H4 (cell line): ENCODE measurements at regions not wholly inside any gene's neighbourhood (a gene's known extent, or its start where the extent isn't known, plus 50 kb on each side); places are given as distances from the start of the nearest gene placed in this dataset.

Source experiments
- DNase-seq: peaks from one replicate; pipeline ENCODE4 v3.0.0-alpha.2; 2015; ENCODE audit warnings: low spot score

DNA sequence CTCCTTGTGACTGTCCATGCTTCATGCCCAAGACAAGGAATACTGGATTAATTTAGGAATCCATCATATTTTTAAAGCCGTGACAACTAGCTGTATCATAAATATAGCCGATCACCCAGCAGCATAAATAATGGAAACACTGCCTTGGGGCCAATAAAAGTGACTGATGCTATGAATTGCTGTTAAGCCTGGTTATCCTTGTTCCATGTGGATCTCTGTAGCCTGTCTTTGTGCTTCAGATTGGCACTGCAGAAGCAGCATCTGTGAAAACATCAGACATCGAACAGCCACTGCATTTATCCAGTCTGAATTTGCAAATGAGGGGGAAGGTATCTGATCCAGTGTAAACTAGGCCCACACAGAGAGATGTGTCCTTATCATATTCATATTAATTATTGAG, 1181.8 kb downstream of the SORCS1 start:
- no peak for DNase-seq

DNA sequence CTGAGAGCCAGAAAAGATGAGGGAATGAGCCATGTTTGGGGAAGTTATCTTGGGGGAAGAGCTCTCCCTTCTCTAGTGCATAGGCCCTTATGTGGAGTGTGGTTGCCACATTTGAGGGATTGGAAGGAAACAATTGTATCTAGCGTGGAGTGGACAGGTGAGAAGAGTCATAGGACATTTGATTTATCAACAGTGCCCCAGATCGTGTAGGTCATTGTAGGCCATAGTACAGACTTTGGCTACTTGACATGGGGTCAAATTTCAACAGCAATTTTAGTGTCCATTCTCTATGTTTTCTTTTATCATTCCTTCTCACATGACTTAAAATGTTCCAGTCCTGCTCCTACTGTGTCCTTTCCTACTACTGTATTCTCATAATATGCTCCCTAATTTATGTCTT, 1182.8 kb downstream of the SORCS1 start:
- DNase-seq, result no peak

DNA sequence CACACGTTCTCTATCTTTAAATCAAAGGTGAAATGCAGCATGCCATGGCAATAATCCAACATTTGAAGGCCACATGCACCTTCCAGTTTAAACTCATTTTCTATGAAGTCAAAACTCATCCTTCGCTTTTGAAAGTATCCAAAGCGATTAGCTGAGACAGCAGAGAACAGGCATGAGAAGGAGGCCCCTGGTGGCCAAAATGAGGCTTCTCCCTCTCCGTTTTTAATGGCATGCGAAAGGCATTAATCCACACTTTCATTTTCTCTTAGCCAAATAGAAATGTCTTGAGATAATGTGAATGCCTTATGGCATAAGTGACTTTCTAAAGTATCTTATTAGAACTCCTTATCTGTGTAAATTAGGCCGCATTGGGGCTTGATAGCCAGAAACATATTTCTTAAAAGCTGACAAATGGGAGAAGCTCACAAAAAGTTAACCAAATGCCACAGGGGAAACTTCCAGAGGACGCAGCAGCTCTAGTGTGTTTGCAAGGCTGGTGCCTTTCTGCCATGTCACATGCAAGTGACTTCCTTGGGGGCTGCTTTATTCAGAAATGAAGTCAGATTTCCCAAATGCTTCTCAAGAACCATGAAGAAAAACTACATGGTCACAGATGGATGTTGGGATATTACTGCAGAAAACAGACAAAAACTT, 1189.6 kb downstream of the SORCS1 start:
- peak; percentile 46 for DNase-seq

DNA sequence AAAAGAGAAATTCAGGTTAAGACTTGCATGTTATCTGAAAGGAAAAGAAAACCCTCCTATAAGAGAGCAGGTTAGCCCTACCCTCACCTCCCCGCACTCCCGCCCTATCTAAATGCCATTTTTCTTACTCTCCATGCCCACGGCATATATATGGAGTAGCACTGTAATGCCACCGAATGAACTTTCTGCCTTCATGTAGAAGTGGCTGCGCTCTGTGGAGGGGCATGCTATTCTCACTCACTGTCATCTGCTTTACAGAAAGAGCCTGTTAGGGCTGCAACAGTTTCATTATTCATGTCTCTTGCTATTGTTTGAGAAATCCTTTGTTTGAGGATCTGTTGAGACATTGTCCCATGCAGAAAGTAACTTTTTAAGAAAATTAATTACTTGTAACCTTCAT, 1190.6 kb downstream of the SORCS1 start:
- no peak for DNase-seq

DNA sequence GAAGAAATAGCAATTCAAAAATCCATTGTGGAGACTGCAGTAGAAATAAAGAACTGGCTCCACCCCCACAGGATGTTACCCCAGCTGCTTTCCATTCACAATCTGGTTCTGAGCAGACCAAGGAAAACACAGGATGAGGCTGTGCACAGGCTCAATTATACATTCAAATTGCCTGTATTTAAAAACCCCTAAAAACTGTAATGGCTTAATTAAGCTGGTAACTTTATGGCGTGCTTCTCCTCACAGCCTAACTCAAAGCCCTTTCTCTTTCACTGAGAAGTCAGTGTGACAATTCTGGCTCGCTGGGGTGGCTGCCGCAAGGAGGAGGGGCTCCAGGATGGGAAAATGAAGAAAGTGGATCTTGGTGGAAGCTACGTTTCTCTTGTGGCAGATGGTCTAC, 1191.1 kb downstream of the SORCS1 start:
- DNase-seq, result no peak

DNA sequence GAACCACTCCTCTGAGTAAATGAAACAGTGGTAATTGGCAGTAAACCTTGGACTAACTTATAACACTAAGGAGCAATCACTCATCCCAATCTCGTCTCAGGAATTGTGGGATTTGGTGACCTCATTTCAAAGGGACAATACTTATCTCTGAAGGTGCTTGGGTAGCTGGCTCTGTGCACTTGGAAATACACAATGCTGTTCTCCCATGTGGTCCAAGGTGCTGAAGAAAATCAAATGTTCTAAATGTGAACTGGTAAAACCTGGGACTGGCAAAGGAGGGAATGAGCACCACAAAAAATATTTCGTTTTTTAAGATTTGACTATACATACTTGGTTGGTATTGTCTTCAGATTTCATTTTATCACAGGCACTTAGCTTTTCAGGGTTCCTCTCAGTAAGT, 1193.0 kb downstream of the SORCS1 start:
- DNase-seq, result no peak

DNA sequence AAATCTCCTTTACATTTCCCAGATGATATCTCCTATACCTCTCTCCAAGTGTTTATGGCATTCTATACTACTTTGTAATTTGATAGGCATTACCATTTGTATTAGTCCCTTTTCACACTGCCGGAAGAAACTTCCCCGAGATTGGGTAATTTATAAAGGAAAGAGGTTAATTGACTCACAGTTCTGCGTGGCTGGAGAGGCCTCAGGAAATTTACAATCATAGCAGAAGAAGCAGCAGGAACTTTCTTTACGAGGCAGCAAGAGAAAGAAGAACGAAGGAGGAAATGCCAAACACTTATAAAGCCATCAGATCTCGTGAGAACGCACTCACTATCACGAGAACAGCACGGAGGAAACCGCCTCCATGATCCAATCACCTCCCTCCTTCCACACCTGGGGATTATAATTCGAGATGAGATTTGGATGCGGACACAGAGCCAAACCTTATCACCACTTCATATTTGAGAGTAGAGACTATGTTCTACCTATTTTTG, 1194.6 kb downstream of the SORCS1 start:
- DNase-seq, result peak; percentile 53

DNA sequence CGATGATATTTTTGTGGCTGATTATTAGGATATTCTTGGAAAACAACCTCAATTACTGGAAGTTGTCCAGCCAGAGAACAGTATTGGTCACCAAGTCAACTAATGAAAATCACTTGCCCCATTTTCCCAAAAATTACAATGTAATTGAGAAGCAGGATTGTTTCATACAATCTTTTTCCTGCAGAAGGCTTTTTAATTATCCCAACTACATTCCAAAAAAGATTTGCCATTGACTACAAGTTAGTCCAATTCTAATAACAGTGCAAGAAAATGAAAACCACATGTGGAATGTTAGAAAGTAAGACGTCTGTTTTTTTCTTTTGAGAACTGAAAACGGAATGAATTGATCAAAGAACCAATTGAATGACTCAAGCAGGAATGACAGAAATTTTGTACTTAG, 1195.8 kb downstream of the SORCS1 start:
- no peak for DNase-seq

DNA sequence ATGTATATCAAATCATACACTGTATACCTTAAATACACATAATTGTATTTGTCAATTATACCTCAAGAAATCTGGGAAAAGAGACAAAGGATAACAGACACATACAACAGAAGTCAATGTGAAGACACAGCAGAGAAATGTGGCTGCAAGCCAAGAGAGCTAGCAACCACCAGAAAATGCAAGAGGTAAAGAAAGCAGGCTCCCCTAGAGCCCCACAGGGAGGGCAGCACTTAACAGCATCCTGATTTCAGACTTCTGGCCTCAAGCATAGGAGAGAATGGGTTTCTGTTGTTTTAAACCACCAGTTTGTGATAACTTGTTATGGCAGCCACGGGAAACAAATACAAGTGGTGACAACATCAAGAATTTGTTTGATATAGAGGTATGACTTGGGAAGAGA, 1197.2 kb downstream of the SORCS1 start:
- DNase-seq, result no peak

DNA sequence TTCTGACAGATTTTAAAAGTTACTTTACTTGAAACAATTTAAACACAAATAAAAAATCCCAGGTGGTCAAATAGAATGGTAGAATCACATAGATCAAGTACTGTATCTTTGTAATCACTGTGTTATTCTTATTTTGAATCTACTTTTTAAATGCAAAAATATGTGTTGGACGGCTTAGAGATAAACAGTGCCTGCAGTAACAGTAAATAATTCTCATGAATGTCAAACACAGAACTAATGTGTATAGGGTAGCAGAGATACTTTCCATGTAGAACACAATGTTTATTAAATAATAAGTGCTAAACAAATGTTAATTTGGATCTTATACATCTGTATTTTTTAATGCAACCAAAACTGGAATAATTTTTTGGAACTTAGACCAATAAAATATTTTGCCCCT, 1199.4 kb downstream of the SORCS1 start:
- no peak for DNase-seq

DNA sequence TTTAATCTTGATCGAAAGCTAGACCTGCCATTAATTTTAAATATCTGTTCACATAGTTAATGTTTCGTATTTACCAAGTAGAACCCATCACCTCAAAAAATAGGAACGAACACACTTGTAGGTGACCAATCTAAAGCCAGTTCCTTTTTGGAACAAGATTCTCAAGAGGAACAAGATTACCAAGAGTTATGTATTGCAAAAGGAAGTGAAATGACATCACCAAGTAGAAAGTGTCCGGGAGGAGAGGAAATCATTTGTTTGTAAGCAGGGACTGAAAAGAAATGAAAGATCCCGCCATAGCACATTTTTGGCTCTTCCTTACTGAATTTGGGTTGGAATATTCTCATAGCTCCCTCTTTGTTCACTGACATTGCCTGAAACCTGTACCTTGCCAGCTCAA, 1200.5 kb downstream of the SORCS1 start:
- DNase-seq, result no peak

DNA sequence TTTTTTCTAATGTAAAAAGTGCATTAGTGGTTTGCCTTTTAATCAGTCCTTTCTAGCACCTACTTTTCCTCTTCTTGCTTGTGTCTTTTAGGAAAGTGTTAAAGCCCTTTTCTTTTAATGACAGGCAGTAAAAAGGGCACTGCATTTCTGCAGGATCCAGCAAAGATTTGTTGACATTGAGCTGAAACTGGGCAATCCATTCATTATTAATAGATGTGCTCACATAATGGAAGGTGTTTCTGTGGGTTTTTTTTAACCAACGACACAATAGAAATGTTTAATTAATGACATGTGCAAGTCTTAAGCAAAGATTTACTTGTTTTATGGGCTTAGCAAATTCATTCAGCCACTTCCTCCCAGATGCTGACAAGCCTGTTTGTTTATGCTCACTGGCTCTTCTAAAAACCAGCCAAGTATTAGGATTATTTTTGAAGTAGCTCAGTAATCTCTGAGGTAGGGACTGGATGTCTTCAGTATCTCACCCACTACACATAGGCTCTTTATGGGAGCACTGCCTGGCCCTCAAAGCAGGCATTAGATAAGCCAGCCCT, 1201.1 kb downstream of the SORCS1 start:
- DNase-seq, result no peak

DNA sequence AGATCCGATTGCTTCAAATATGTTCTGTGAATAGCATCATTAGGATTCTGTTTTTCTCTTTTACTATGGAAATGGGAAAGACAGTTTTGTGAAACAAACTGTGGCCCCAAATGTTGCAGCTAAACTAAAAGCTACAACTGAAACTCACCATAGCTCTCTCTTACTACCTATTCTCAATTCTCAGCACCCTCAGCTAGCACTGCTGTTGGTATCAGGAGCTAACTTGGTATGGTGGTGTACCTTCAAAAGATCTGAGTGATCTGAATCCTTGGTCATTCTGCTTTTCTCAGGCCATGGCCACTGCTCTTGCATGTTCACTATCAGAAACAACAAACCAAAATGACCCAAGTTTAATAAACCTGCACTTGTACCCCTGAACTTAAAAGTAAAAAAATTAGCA, 1208.0 kb downstream of the SORCS1 start:
- DNase-seq, result no peak

DNA sequence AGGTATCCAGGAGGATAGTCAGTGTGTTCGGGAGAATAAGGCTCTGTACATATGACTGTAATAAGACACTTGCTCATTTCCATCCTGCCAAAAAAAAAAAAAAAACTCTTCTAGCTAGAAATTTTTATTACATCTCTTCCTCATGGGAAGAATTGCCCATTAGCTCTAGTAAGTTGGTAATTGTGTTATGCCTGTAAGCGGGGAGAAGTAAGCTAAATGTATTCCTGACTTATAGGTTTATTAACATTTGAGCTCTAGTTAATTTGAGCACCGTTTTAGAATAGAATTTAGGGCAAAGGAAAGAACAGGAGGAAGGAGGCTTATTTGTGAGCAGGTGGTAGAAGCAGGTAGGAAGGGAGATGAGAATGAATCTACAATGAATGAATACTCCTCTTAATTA, 1210.6 kb downstream of the SORCS1 start:
- no peak for DNase-seq

DNA sequence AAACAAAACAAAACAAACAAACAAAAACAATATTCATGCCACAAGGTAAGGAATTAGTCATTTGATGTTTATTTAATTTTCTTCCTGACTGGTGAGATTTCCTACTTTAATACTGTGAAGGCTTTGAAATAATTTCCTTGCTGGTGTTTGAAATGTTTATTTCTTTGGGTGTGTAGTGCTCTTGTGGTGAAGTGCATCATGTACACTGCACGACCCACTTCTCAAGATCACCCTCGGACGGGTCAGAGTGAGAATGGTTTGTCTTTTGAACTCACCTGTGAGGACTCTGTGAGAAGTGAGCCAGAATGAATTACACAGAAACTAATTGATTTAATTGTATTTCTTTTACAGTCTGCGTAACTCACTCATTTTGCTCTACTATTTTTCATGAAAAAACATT, 1211.5 kb downstream of the SORCS1 start:
- no peak for DNase-seq

DNA sequence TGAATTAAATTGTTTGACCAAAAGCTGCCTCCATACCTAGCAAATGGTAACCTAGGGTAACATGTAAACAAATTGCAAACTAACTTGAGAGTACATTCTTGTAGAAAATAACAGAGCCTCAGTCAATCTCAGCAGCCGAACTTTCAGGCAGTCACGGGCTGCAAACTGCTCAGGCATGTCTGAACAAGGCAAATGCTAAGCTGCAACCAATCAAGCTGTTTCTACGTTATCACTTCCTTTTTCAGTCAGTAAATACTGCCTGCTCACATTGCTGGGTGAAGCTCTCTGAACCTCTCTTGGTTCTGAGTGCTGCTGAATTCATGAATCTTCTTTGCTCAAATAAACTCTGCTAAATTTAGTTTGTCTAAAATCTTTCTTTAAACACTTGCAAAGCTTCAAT, 1212.4 kb downstream of the SORCS1 start:
- DNase-seq, result peak; percentile 24

DNA sequence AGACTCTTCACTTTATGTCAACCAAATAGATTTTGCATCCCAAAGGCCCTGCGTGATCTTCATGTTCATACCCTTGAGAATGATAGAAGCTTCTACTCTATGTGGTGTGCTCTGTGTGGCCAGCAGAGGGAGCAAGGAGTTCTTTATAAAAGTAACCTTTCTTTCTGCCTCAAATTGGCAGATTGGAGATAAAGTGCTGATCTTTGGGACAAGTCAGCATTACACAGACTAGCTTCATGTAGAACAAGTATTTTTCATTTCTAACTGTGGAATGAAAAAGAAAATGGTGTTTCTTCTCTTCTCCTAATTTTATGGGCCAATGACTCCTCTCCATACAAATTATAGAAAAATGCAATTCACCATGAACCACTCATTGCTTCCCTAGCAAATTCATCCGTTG, 1214.1 kb downstream of the SORCS1 start:
- peak; percentile 41 for DNase-seq

DNA sequence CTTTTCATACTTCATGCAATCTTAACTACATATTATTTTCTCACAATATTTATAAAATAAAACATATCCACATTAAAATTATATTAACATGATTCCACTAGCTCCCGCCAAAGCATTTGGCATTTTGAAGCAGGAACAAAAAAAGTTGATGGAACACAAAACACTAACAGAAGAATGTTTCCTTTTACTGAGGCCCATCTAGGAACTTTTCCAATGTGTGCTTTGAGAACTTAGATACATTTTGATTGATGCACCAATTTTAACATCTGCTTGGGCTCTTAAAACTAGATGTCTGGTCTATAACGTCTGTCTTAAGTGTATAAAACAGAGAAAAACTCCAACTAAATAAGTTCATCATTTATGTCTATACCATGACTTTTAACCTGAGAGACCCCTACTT, 1214.8 kb downstream of the SORCS1 start:
- no peak for DNase-seq

DNA sequence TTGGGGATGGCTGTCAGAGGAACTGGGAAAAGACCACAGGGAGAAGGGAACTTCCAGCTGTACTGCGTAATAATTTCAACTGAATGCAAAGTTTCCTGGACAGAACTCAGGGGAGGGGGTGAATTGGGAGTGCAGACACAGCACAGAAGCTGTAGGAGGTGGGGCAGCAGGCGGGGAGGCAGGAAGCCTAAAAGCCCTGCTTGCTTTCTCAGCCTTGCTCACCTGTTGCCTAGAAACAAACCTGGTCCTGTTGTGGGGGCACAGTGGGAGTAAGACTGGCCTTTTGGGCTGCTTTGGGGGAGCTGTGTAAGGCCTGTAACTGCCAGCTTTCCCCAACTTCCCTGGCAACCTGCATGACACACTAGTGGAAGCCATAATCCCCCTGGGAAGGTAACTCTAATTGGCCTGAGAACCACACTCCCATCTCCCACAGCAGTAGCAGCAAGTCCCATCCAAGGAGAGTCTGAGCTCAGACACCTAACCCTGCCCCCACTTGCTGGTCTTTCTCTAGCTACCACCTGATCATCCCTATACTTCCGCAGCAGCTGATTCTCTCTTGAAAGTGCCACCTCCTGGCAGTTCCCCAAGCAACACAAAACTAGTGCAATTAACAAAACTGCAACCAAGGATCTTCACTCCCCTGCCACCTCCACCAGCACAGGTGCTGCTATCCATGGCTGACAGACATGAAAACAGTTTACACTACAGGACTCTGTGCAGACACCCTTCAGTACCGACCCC, 1239.3 kb downstream of the SORCS1 start:
- DNase-seq, result no peak

DNA sequence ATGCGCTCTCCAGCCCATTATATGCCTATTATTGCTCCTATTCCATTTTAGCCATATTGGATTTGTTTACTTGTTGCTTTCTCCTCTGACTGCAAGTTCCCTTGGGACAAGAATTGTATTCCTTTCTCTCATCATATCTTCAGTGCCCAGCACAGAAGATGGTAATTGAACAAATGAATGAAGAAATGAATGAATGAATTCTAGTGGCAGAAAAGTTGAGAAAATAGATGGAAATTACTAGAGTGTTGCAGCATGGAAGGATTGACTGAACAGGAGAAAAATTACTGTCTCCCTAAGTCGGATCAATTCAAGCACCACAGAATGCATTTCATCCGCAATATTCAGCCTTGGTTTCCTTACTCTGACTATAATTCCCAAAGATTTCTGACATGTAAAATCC, 1243.2 kb downstream of the SORCS1 start:
- DNase-seq, result no peak

DNA sequence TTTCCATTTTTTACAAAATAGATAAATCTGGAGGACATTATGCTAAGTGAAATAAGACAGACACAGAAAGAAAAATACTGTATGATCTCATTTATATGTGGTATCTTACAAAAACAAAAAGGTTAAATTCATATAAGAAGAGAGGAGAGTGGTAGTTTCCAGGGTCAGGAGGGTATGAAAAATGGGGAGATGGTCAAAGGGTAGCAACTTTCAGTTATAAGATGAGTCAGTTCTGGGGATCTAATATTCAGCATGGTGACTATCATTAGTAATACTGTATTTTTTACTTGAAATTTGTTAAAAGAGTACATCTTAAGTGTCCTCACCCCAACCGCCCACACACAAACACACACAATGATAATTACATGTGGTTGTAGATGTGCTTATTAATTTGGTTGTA, 1250.1 kb downstream of the SORCS1 start:
- DNase-seq, result no peak

DNA sequence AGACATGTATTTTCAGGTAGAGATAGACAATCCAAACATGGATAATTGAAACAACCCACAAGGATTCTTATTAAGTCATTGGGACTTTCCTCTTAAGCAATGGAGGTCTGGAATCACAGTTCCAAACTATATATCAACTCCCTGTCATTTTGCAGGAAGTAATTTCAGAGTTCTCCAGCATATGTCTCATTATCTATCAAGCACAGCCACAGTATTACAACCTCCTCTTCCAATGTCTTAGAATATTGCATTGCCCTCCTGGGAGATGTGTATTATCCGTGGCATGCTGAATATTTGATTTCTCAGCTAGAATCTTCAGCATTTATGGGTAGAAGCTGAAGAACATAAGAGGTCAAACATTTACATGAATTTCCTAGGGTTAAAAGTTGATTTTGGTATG, 1255.8 kb downstream of the SORCS1 start:
- no peak for DNase-seq

DNA sequence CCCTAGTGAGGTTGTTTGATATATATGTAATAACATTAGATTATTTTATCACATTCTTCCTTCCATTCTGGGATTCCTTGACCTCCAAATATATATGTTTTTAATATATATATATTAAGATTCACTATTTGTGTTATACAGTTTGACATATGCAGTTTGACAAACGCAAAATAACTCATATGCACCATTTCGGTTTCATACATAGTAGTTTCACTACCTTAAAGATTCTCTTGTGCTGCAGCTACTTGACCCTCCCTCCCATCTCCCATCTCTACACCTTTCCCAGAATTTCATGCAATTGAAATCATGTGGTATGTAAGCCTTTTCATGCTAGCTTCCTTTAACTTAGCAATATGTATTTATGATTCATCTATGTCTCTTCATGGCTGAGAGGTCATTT, 1244.4 kb downstream of the SORCS3 start:
- DNase-seq, result no peak
